ENCODE measurements at regions not wholly inside any gene's neighbourhood (a gene's known extent, or its start where the extent isn't known, plus 50 kb on each side); places are given as distances from the start of the nearest gene placed in this dataset.

- TF ChIP-seq, protein P1, sequence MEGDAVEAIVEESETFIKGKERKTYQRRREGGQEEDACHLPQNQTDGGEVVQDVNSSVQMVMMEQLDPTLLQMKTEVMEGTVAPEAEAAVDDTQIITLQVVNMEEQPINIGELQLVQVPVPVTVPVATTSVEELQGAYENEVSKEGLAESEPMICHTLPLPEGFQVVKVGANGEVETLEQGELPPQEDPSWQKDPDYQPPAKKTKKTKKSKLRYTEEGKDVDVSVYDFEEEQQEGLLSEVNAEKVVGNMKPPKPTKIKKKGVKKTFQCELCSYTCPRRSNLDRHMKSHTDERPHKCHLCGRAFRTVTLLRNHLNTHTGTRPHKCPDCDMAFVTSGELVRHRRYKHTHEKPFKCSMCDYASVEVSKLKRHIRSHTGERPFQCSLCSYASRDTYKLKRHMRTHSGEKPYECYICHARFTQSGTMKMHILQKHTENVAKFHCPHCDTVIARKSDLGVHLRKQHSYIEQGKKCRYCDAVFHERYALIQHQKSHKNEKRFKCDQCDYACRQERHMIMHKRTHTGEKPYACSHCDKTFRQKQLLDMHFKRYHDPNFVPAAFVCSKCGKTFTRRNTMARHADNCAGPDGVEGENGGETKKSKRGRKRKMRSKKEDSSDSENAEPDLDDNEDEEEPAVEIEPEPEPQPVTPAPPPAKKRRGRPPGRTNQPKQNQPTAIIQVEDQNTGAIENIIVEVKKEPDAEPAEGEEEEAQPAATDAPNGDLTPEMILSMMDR (IDR thresholded peaks at IDR 0.05; ENCODE audit: low read depth, low read length): no peak
- TF ChIP-seq EZH2phosphoT487 (IDR thresholded peaks at IDR 0.05; ENCODE audit: low read depth): no peak
Measured at GRCh38 chr2:19231625-19232024, 126.8 kb downstream of the OSR1 start.
